ENCODE measurements at regions not wholly inside any gene's neighbourhood (a gene's known extent, or its start where the extent isn't known, plus 50 kb on each side); places are given as distances from the start of the nearest gene placed in this dataset.

GRCh38 chr4:37742149-37742548 lies 56.0 kb upstream of the RELL1 start:
- no peak for TF ChIP-seq CTCF (IDR thresholded peaks at IDR 0.05; ENCODE audit: control insufficient read depth, insufficient read depth, low read depth, low read length, missing control alignments)
- no peak for DNase-seq (ENCODE audit: low read depth)
- no peak overlapping the region for H3K4me3 ChIP-seq (ENCODE audit: control insufficient read depth, low read depth, low read length)

GRCh38 chr4:37741564-37741963 lies 55.4 kb upstream of the RELL1 start:
- DNase-seq (ENCODE audit: low read depth): no peak
- no peak for TF ChIP-seq CTCF (IDR thresholded peaks at IDR 0.05; ENCODE audit: control insufficient read depth, insufficient read depth, low read depth, low read length, missing control alignments)
- no peak overlapping the region for H3K4me3 ChIP-seq (ENCODE audit: control insufficient read depth, low read depth, low read length)

- TF ChIP-seq CTCF (IDR thresholded peaks at IDR 0.05; ENCODE audit: control insufficient read depth, insufficient read depth, low read depth, low read length, missing control alignments): no peak
- DNase-seq (ENCODE audit: low read depth): no peak
- H3K4me3 ChIP-seq (ENCODE audit: control insufficient read depth, low read depth, low read length): no peak overlapping the region
Measured at GRCh38 chr4:37740546-37740945, 54.4 kb upstream of the RELL1 start.

GRCh38 chr4:37737466-37737865 lies 51.3 kb upstream of the RELL1 start:
- H3K4me3 ChIP-seq (ENCODE audit: control insufficient read depth, low read depth, low read length): no peak overlapping the region
- TF ChIP-seq CTCF (IDR thresholded peaks at IDR 0.05; ENCODE audit: control insufficient read depth, insufficient read depth, low read depth, low read length, missing control alignments): no peak
- no peak for DNase-seq (ENCODE audit: low read depth)
